ENCODE measurements at regions not wholly inside any gene's neighbourhood (a gene's known extent, or its start where the extent isn't known, plus 50 kb on each side); places are given as distances from the start of the nearest gene placed in this dataset.

DNA sequence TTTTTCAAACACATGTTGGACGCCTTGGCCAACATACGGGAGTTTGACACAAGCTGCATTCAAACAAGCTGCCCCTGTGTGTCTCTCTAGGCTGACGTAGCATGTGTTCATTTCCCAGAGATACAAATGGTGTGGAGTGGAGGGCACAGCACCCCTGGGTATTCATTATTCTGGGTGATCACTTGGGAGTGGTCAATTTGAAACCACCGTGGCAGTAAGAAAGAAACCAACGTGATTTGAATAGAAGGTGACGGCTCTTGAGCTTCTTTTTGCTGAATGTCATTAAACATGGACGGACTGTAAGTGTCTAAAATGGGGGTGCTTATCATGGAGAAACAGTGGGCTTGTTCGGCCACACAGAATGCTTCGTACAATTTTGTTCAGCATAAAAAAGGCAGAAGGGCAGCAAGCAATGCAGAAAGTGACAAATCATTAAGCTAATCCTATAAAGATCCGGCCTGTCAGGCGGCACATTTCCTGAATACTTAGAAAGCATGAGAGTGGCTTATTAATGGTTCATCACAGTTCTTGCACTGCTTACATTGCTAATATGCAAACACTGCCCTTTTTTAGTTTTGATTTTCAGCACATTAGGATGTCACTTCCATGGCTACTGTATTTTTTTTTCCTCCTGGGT is 1261.9 kb upstream of the CITED2 start:
- Histone ChIP-seq H3K4me2 (ENCODE audit: low read depth, low read length, poor library complexity, severe bottlenecking) (peak overlapping the region; percentile 73), H2AFZ (ENCODE audit: low read length) (no peak overlapping the region), H3K79me2 (ENCODE audit: low read length) (no peaks in the 10 kb centered on the region), H3K27ac (ENCODE audit: low read length) (no peak overlapping the region), H3K9ac (ENCODE audit: low read length) (0 out of 2 replicates have a peak overlapping the region, but pooled peaks have one; percentile 16), H3K4me1 (ENCODE audit: low read length) (peaks cover 24% of the 10 kb centered on the region), H3K4me3 (ENCODE audit: low read length) (peak overlapping the region; percentile 55; the same call in 1 of the 2 replicates), H3K27me3 (ENCODE audit: low read length) (no peaks in the 10 kb centered on the region), H4K20me1 (ENCODE audit: insufficient read depth, low read depth, low read length) (no peaks in the 10 kb centered on the region), H3K36me3 (ENCODE audit: insufficient read depth, low read length) (no peaks in the 10 kb centered on the region), H3K9me3 (ENCODE audit: low read length) (no peaks in the 10 kb centered on the region), H3K9me2 (replicated peaks; ENCODE audit: insufficient read depth, low read length) (no peaks in the 10 kb centered on the region)
- DNase-seq, result peak; percentile 70

DNA sequence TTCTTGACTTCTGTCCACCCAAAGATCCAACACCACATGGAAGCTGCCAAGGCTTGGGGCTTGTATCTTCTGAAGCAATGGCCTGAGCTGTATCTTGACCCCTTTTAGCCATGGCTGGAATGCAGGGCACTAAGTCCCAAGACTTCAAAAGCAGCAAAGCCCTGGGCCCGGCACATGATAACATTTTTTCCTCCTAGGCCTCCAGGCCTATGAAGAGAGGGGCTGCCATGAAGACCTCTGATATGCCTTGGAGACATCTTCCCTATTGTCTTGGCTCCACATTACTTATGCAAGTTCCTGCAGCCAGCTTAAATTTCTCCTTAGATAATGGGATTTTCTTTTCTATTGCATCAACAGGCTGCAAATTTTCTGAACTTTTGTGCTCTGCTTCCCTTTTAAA is 1252.6 kb upstream of the CITED2 start:
- no peak for DNase-seq
- Histone ChIP-seq H4K20me1 (ENCODE audit: insufficient read depth, low read depth, low read length) (no peaks in the 10 kb centered on the region), H3K9ac (ENCODE audit: low read length) (no peak overlapping the region), H3K79me2 (ENCODE audit: low read length) (no peaks in the 10 kb centered on the region), H3K36me3 (ENCODE audit: insufficient read depth, low read length) (no peaks in the 10 kb centered on the region), H2AFZ (ENCODE audit: low read length) (no peak overlapping the region), H3K4me2 (ENCODE audit: low read depth, low read length, poor library complexity, severe bottlenecking) (no peak overlapping the region), H3K4me1 (ENCODE audit: low read length) (no peaks in the 10 kb centered on the region), H3K9me2 (replicated peaks; ENCODE audit: insufficient read depth, low read length) (no peaks in the 10 kb centered on the region), H3K4me3 (ENCODE audit: low read length) (no peak overlapping the region), H3K27me3 (ENCODE audit: low read length) (no peaks in the 10 kb centered on the region), H3K9me3 (ENCODE audit: low read length) (no peaks in the 10 kb centered on the region), H3K27ac (ENCODE audit: low read length) (no peak overlapping the region)

DNA sequence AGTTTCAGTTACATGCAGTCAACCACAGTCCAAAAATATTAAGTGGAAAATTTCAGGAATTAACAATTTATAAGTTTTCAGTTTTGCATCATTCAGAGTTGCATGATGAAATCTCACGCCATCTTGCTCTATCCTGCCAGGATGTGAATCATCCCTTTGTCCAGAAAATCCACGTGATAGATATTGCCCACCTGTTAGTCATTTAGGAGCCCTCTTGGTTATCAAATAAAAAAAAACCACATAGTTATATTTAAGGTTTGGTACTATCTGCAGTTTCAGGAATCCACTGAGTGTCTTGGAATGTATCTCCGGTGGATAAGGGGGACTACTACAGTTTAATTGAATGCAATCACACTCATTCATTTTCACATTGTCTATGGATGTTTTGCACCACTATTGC is 1249.0 kb upstream of the CITED2 start:
- H3K36me3 ChIP-seq (ENCODE audit: insufficient read depth, low read length), result no peaks in the 10 kb centered on the region
- no peak overlapping the region for H3K4me2 ChIP-seq (ENCODE audit: low read depth, low read length, poor library complexity, severe bottlenecking)
- no peak overlapping the region for H3K9ac ChIP-seq (ENCODE audit: low read length)
- DNase-seq, result no peak
- H3K9me2 ChIP-seq (replicated peaks; ENCODE audit: insufficient read depth, low read length), result no peaks in the 10 kb centered on the region
- H2AFZ ChIP-seq (ENCODE audit: low read length), result no peak overlapping the region
- H3K4me3 ChIP-seq (ENCODE audit: low read length), result no peak overlapping the region
- no peaks in the 10 kb centered on the region for H3K79me2 ChIP-seq (ENCODE audit: low read length)
- no peaks in the 10 kb centered on the region for H4K20me1 ChIP-seq (ENCODE audit: insufficient read depth, low read depth, low read length)
- no peaks in the 10 kb centered on the region for H3K4me1 ChIP-seq (ENCODE audit: low read length)
- H3K27me3 ChIP-seq (ENCODE audit: low read length), result no peaks in the 10 kb centered on the region
- H3K9me3 ChIP-seq (ENCODE audit: low read length), result no peaks in the 10 kb centered on the region
- H3K27ac ChIP-seq (ENCODE audit: low read length), result no peak overlapping the region

DNA sequence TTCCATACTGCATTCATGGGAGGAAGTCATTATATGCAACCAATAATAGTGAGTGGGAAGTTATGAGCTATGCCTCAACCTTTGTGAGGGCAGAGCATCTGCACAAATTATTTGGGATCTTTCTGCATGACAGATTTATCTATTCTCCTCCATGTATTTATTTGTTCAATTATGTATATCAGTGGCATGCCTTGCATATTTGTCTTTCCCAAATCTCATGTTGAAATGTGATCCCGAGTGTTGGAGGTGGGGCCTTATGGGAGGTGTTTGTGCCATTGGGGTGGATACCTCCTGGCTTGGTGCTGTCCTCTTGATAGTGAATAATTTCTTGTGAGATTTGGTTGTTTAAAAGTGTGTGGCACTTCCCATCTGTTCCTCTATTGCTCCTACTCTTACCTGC is 1246.0 kb upstream of the CITED2 start:
- no peak overlapping the region for H2AFZ ChIP-seq (ENCODE audit: low read length)
- no peak overlapping the region for H3K9ac ChIP-seq (ENCODE audit: low read length)
- DNase-seq, result no peak
- no peaks in the 10 kb centered on the region for H3K4me1 ChIP-seq (ENCODE audit: low read length)
- no peaks in the 10 kb centered on the region for H3K9me3 ChIP-seq (ENCODE audit: low read length)
- H3K79me2 ChIP-seq (ENCODE audit: low read length), result no peaks in the 10 kb centered on the region
- no peak overlapping the region for H3K27ac ChIP-seq (ENCODE audit: low read length)
- no peaks in the 10 kb centered on the region for H4K20me1 ChIP-seq (ENCODE audit: insufficient read depth, low read depth, low read length)
- no peaks in the 10 kb centered on the region for H3K9me2 ChIP-seq (replicated peaks; ENCODE audit: insufficient read depth, low read length)
- H3K4me2 ChIP-seq (ENCODE audit: low read depth, low read length, poor library complexity, severe bottlenecking), result no peak overlapping the region
- H3K27me3 ChIP-seq (ENCODE audit: low read length), result no peaks in the 10 kb centered on the region
- H3K36me3 ChIP-seq (ENCODE audit: insufficient read depth, low read length), result no peaks in the 10 kb centered on the region
- H3K4me3 ChIP-seq (ENCODE audit: low read length), result no peak overlapping the region

DNA sequence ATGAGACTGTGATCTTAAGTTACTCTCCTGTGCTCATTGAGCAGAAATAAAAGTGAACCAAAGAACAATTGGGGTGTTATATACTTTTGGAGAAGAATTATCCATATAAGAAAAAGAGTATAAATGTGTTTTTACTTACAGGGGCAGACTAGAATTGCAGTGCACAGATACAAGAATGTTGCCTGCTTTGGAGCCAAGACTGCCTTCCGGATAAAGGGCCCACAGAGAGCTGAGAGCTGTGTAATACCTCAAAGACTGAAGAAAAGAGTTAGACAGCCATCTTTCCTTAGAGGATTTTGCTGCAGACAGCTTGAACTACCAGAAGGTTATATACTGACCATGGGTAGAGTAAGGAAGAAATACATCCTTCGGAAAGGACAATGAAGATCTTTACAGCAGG is 1235.5 kb upstream of the CITED2 start:
- Histone ChIP-seq H3K4me3 (ENCODE audit: low read length) (no peak overlapping the region), H3K27me3 (ENCODE audit: low read length) (no peaks in the 10 kb centered on the region)

DNA sequence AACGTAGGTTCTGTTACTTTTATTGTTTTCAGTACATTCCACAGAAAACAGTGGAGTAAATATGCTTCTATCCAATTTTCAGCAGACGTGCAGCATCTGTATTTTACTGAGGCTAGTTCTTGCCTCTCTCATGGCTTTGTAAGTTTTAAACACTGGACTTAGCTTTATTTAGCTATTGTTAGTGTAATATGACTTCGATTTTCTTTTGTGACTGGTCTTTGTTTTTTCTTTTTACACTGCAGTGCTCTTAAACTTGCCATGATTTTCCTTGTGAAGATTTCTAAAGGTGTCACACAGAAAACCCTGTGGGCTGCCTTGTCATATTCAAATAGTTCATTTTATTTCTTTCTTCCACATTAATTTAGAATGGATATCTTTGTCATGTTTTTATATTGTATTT is 1234.9 kb upstream of the CITED2 start:
- no peaks in the 10 kb centered on the region for H3K9me2 ChIP-seq (replicated peaks; ENCODE audit: insufficient read depth, low read length)
- H3K79me2 ChIP-seq (ENCODE audit: low read length), result no peaks in the 10 kb centered on the region
- H3K4me2 ChIP-seq (ENCODE audit: low read depth, low read length, poor library complexity, severe bottlenecking), result no peak overlapping the region
- H4K20me1 ChIP-seq (ENCODE audit: insufficient read depth, low read depth, low read length), result no peaks in the 10 kb centered on the region
- H3K4me1 ChIP-seq (ENCODE audit: low read length), result no peaks in the 10 kb centered on the region
- no peak for DNase-seq
- H3K36me3 ChIP-seq (ENCODE audit: insufficient read depth, low read length), result no peaks in the 10 kb centered on the region
- no peak overlapping the region for H3K27ac ChIP-seq (ENCODE audit: low read length)
- no peaks in the 10 kb centered on the region for H3K9me3 ChIP-seq (ENCODE audit: low read length)
- no peaks in the 10 kb centered on the region for H3K27me3 ChIP-seq (ENCODE audit: low read length)
- no peak overlapping the region for H3K9ac ChIP-seq (ENCODE audit: low read length)
- no peak overlapping the region for H2AFZ ChIP-seq (ENCODE audit: low read length)
- no peak overlapping the region for H3K4me3 ChIP-seq (ENCODE audit: low read length)

More for the DNA sequence above, 1235.5 kb upstream of the CITED2 start:
- Histone ChIP-seq H3K9me3 (ENCODE audit: low read length) (no peaks in the 10 kb centered on the region), H3K4me1 (ENCODE audit: low read length) (no peaks in the 10 kb centered on the region), H3K9me2 (replicated peaks; ENCODE audit: insufficient read depth, low read length) (no peaks in the 10 kb centered on the region), H4K20me1 (ENCODE audit: insufficient read depth, low read depth, low read length) (no peaks in the 10 kb centered on the region), H3K79me2 (ENCODE audit: low read length) (no peaks in the 10 kb centered on the region), H3K4me2 (ENCODE audit: low read depth, low read length, poor library complexity, severe bottlenecking) (no peak overlapping the region), H3K36me3 (ENCODE audit: insufficient read depth, low read length) (no peaks in the 10 kb centered on the region), H2AFZ (ENCODE audit: low read length) (no peak overlapping the region), H3K9ac (ENCODE audit: low read length) (no peak overlapping the region), H3K27ac (ENCODE audit: low read length) (no peak overlapping the region)
- no peak for DNase-seq

DNA sequence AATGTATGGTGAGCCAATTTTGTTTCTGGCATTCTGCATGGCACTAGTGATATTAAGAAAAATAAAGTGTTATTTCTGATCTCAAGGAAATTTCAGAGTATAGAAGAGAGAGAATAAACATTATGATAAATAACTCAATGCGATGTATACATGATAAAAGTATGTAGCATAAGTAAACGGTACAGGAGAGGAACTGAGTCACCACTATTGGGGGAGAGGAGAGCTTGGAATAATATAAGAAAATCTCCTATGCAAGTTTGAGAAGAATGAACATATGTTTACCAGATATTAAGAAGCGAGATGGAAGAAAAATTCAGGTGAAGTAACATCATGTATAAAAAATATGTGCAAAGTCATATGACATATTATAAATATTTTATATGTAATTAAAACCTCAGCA is 1230.3 kb upstream of the CITED2 start:
- no peak for DNase-seq
- H4K20me1 ChIP-seq (ENCODE audit: insufficient read depth, low read depth, low read length), result no peaks in the 10 kb centered on the region
- H3K27ac ChIP-seq (ENCODE audit: low read length), result no peak overlapping the region
- H3K79me2 ChIP-seq (ENCODE audit: low read length), result no peaks in the 10 kb centered on the region
- no peaks in the 10 kb centered on the region for H3K4me1 ChIP-seq (ENCODE audit: low read length)
- H3K36me3 ChIP-seq (ENCODE audit: insufficient read depth, low read length), result no peaks in the 10 kb centered on the region
- no peak overlapping the region for H3K9ac ChIP-seq (ENCODE audit: low read length)
- no peaks in the 10 kb centered on the region for H3K9me2 ChIP-seq (replicated peaks; ENCODE audit: insufficient read depth, low read length)
- H2AFZ ChIP-seq (ENCODE audit: low read length), result no peak overlapping the region
- H3K4me3 ChIP-seq (ENCODE audit: low read length), result no peak overlapping the region
- no peaks in the 10 kb centered on the region for H3K9me3 ChIP-seq (ENCODE audit: low read length)
- no peaks in the 10 kb centered on the region for H3K27me3 ChIP-seq (ENCODE audit: low read length)
- no peak overlapping the region for H3K4me2 ChIP-seq (ENCODE audit: low read depth, low read length, poor library complexity, severe bottlenecking)

DNA sequence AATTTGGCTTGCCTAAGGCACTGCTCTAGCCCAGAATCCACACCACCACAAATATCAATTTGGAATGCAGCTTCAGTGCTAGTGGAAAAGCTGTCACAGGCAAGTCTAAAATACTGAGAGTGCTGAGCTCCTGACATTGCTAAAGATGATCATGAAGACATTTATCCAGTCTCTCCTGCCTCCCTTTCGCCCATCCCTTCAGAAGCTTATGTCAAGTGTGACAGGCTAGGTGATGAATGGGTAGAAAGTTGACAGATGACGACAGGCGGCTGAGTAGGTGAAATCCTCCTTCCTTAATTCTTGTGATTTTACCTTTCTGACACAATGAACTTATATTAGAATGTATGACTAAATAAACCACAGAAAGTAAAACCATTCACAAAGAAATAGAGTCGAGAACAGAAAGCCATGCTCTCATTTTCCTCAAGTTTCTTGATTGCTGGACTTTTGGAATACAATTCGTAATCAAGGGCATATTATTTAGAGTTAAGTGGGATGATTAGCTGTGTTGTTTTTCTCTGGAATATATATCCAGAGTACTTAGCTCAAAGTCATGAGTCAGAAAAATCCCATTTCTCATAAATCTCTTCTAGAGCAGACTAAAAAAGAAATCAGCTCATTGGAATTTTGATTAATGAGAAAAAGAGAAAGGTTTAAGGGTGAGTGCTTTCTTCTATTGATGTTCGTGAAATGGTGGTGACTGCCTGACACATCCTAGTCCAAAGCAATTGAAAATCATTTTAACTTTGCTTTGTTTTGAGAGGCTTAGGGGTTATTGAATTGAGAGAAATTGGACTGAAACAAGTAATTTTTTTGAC is 1228.2 kb upstream of the CITED2 start:
- H4K20me1 ChIP-seq (ENCODE audit: insufficient read depth, low read depth, low read length), result no peaks in the 10 kb centered on the region
- H3K27me3 ChIP-seq (ENCODE audit: low read length), result no peaks in the 10 kb centered on the region
- H3K4me2 ChIP-seq (ENCODE audit: low read depth, low read length, poor library complexity, severe bottlenecking), result no peak overlapping the region
- no peak overlapping the region for H3K27ac ChIP-seq (ENCODE audit: low read length)
- H2AFZ ChIP-seq (ENCODE audit: low read length), result no peak overlapping the region
- H3K9ac ChIP-seq (ENCODE audit: low read length), result no peak overlapping the region
- H3K4me3 ChIP-seq (ENCODE audit: low read length), result no peak overlapping the region
- no peaks in the 10 kb centered on the region for H3K36me3 ChIP-seq (ENCODE audit: insufficient read depth, low read length)
- no peaks in the 10 kb centered on the region for H3K9me3 ChIP-seq (ENCODE audit: low read length)
- no peaks in the 10 kb centered on the region for H3K4me1 ChIP-seq (ENCODE audit: low read length)
- no peaks in the 10 kb centered on the region for H3K9me2 ChIP-seq (replicated peaks; ENCODE audit: insufficient read depth, low read length)
- H3K79me2 ChIP-seq (ENCODE audit: low read length), result no peaks in the 10 kb centered on the region
- DNase-seq, result no peak

All from Karpas-422 (cell line).